MM.1S (cell line): ENCODE measurements at regions not wholly inside any gene's neighbourhood (a gene's known extent, or its start where the extent isn't known, plus 50 kb on each side); places are given as distances from the start of the nearest gene placed in this dataset.

Experiments used
- EZH2 ChIP-seq: fragments of 300-600 bp; sonication (generic); optimal IDR thresholded peaks from 2 replicates; pipeline ENCODE3; 2017; ENCODE audit warnings: low read depth, mild to moderate bottlenecking, antibody characterized with exemption, low read length, mixed read lengths
- TF ChIP-seq, protein P1 (sequence below): fragments of 300-600 bp; sonication (generic); IDR thresholded peaks from 2 replicates; pipeline ENCODE4 v1.5.1; 2016; ENCODE audit warnings: antibody characterized with exemption, low read length, mixed read lengths

DNA sequence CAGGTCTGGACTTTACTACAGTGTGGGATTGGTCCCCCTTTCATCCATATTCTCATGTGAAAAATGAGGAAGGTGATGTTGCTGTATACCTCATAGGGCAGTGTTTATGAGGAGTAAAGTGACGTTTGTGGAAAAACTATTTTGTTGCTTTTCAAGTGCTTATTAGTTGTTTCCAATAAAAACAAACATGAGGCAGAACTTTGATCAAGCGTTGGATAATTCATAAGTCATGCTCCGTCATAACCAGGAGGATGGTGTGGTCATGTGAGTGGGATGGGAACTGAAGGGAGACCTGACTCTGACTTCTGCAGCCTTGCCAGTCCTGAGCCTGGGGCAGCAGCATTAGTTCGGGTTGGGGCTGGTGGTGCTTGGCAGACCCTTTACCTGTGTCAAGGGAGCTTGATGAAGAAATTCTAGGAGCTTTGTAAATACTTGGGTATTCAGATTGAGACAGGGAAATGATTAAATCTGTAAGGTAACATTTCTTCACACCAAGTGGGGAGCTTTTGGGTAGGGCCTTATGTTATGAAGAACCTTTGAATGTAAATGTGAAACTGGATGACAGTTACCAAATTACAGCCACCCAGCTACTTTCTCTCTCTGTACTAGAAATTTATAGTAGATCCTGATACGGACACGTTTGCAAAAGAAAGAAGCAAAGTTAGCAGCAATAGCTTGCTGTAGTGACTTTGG, 462.4 kb upstream of the RGS6 start:
- TF ChIP-seq, protein P1, sequence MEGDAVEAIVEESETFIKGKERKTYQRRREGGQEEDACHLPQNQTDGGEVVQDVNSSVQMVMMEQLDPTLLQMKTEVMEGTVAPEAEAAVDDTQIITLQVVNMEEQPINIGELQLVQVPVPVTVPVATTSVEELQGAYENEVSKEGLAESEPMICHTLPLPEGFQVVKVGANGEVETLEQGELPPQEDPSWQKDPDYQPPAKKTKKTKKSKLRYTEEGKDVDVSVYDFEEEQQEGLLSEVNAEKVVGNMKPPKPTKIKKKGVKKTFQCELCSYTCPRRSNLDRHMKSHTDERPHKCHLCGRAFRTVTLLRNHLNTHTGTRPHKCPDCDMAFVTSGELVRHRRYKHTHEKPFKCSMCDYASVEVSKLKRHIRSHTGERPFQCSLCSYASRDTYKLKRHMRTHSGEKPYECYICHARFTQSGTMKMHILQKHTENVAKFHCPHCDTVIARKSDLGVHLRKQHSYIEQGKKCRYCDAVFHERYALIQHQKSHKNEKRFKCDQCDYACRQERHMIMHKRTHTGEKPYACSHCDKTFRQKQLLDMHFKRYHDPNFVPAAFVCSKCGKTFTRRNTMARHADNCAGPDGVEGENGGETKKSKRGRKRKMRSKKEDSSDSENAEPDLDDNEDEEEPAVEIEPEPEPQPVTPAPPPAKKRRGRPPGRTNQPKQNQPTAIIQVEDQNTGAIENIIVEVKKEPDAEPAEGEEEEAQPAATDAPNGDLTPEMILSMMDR, result no peak
- no peak for TF ChIP-seq EZH2
